ENCODE measurements at regions not wholly inside any gene's neighbourhood (a gene's known extent, or its start where the extent isn't known, plus 50 kb on each side); places are given as distances from the start of the nearest gene placed in this dataset.

DNA sequence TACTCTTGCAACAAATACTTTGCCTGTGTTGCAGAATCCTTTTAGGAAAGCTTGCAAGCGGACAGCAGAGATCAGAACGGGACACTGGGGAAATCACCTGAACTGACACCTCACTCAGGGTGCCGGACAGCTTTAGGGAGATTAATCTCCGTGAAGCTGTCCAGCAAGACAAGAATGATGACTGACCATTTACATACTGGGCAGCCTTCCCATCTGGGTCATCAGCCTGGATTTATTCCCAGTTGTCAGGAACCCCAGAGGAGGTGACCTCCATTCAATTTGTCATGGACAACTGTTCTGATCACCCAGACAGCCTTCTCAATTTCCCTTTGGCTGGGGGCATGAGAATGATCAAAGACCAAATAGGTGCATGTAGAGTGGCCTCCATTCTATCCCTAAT, 93.0 kb upstream of the EGFL6 start:
- TF ChIP-seq FOXP2 (optimal IDR thresholded peaks at IDR 0.05; ENCODE audit: control extremely low read depth, extremely low read length, insufficient read depth) (no peak), EZH2 (IDR thresholded peaks at IDR 0.05) (no peak), POLR2AphosphoS5 (IDR thresholded peaks at IDR 0.05; ENCODE audit: borderline replicate concordance, low read depth, low read length) (no peak)

Data from SK-N-MC (cell line).